DMS53 treated with DMSO at 0.1 percent for 48 hours (cell line): ENCODE measurements at regions not wholly inside any gene's neighbourhood (a gene's known extent, or its start where the extent isn't known, plus 50 kb on each side); places are given as distances from the start of the nearest gene placed in this dataset.

Experiments used
- DNase-seq: peaks from one replicate; lab custom pipeline; 2025; ENCODE audit not compliant: unreplicated experiment; lab: John Stamatoyannopoulos, UW

DNA sequence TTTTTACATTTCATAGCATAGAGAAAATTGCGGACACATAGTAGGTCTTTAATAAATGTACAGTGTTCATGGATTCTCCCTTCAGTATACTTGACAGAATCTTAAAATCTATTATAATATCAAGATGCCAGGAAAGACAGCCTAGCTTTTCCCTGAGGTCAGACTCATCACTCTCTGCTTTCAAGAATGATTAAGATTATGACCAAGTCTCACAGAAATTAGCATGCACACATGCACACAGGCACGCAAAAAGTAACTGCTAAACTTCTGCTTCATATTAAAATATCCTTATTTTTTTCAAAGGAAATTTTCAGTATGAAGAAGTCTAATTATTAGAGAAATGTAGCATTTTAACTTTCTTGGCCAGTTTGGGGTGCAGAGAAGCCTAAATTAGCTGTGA lies 493.8 kb upstream of the NECTIN3 start:
- DNase-seq: no peak

DNA sequence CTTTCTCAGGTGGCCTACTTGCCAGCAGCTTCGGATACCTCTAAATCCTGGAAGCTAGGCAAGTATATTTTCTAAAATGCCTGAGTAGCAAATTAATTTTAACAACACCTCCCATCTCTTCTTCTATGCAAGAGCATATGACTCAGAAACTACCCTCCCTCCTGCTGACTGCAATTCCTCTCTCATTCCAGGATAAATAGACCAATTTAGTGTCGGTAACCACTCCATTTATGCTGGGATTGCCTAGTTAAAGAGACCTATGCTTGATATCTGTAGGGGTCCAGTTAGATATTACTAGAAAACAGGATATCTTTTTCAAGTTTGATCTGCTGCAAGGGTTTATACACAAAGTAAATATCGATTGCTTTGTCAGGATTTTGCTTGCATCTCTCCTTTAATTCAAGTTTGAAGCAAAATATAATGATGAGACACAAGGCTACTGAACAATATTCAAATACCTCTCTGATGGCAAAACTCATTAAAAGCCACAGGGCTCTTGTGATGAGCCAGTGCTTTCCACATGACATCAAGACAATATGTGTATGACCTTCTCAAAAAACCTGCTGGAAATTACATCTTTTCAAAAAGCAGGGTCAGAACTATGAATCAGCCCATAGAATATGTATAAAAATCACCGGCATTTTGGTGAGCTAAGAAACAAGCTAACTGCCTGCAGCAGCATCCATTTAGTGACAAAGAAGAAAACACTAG lies 491.6 kb upstream of the NECTIN3 start:
- no peak for DNase-seq

GRCh38 chr3:110583373-110583935 lies 488.2 kb upstream of the NECTIN3 start:
- no peak for DNase-seq

DNA sequence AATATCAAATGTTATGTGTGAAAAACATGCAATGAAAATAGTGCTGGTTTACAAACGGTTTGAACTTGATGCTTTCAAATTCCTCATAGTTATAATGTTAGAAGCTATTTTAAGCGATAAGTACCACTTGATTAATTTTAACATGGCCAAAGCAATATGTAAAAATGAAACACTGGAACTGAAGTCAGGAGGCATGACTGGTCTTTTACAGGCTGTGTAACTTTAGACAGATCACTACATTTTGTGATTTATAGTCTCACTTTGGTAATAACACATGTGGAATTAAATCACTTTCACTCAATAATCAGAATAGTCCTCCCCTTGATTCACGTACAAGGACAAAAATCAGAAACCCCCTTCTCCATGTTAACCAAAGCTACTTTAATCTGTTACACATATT lies 482.7 kb upstream of the NECTIN3 start:
- DNase-seq: no peak

- DNase-seq: no peak
Observed at GRCh38 chr3:110589341-110589740, 482.3 kb upstream of the NECTIN3 start.

- no peak for DNase-seq
Observed at GRCh38 chr3:110593749-110594148, 477.9 kb upstream of the NECTIN3 start.

GRCh38 chr3:110598847-110599490 lies 472.6 kb upstream of the NECTIN3 start:
- DNase-seq: no peak

- no peak for DNase-seq
Observed at GRCh38 chr3:110608566-110608965, 463.1 kb upstream of the NECTIN3 start.

DNA sequence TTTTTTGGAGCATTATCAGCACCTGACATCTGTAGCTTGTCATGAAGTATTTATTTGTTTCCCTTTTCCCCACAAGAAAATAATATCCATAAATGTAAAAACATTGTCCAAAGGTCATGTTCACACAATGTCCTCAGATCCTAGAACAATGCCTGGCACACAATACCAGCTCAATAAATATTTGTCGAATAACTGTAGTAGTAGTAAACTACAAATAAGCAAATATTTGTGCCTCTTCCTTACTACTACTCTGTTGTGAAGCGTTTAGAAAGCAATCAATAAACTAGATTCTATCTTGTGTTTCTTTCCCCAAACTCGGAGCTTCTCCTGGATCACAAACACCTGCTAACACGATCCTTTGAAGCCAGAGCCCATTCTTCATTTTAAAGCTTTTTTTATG lies 459.6 kb upstream of the NECTIN3 start:
- peak; percentile 7 for DNase-seq

DNA sequence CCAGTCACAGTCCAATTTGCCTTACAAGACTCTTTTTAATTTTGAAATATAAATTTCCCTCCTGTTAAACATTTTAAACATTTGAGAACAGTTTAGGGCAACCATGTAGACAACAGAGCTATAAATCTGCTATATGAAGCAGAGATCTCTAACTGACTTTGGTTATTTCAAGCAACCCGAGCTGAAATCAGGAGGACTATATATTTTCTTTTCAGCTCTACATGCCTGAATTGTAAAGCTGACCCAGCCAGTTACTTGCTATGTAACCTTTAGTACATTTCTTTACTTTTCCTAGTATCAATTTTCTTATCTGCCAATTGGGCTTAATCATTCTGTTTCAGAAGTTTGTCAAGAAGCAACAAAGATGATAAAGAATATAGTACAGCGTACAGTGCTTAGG lies 457.4 kb upstream of the NECTIN3 start:
- no peak for DNase-seq

DNA sequence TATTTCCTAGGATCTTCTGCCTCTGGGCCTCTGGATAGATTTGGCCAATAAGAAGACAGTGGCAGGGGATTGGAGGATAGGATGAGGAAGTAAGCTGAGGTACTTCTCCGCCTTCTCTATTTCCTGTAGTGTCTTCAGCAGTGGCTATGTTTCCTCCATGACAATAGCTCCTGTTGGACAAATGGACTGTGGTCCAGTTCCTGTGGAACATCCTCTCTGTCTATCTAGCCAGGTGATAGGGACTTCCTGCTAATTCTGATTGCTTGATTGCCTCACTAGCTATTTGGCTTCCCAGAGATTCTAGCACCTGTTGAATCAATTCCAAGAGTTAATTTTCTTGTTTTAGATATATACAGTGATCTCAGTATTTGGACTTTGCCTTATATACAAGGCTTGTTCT lies 456.2 kb upstream of the NECTIN3 start:
- DNase-seq: no peak

- DNase-seq: no peak
Observed at GRCh38 chr3:110618512-110619226, 452.9 kb upstream of the NECTIN3 start.

DNA sequence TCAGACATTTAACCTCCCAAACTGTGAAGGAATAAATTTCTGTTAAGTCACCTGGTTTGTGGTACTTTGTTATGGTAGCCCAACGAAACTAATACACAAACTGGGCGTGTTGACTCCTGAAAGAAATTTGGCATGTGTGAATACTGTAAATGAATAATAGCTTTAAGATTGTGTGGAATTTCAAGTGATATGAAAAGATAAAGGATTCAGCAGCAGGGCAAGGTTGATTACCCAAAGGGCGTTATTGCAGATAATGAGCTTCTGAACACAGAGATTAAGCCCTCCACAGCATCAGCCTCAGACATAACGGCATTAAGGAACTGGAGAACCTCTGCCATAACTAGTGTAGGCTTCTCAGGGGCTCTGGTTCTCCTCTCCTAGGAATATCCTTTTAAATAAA lies 451.5 kb upstream of the NECTIN3 start:
- DNase-seq: no peak

- no peak for DNase-seq
Observed at GRCh38 chr3:110623571-110623970, 448.0 kb upstream of the NECTIN3 start.

- no peak for DNase-seq
Observed at GRCh38 chr3:110624576-110624975, 447.0 kb upstream of the NECTIN3 start.

DNA sequence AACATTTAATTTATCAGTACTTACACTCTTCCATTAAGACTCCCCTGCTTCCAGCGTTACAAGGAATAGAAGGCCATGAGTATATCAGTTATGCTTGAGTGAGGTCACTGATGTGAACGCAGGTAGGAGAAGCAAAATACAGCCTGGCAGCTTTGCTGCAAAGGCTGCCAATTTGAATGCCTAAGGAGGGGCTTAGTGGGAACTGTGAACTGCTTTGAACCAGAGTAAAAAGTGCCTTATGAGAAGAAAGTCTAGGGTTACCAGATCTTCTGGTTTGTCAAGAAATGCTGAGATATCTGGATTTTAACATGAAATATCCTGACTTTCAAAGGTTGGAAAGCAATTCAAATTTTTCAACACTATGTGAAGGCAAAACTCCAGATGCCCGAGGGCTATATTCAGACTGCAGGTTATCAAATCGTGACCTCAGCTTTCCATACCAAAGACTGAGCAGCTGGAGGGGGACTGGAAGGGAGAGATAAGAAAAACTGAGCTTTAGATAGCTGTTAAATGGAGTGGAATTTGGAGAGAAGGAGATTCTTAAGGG lies 446.3 kb upstream of the NECTIN3 start:
- DNase-seq: no peak

- DNase-seq: peak; percentile 3
Observed at GRCh38 chr3:110626652-110627111, 444.9 kb upstream of the NECTIN3 start.

- no peak for DNase-seq
Observed at GRCh38 chr3:110628650-110629301, 442.8 kb upstream of the NECTIN3 start.

- DNase-seq: no peak
Observed at GRCh38 chr3:110629917-110630316, 441.7 kb upstream of the NECTIN3 start.

DNA sequence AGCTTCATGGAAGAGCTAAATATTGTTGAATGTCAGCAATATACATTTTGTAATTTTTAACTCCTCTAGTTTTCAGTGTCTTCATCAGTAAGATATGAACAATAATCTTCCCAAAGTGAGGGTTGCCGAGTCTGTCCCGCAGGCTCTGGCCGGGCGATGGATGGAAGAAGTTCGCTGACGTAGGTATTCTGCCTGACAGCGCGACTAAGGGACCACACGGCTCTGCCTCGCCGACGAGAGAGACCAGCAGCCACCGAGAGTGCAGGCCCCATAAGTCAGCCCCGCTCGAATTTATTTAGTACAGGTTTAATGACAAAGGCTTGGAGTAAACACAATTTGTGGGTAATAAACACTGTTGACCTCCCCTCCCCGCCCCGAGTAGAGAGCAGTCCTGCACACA lies 427.4 kb upstream of the NECTIN3 start:
- DNase-seq: no peak

DNA sequence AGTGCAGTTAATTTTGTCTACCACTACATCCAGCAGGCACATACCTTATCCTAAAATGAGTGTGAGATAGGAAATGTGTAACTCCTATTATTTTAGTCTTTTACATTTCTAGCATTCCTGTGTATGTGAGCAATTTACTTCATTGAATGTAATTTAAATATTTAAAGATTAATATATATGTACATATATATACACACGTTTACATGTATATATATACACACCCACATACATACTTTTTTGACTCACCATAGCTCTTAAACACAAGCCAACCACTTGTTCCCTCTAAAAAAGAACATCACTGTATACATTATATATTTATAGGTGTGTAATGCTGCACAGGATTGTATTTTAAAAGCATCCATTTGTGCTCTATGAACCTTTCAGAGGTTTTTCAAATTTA lies 425.6 kb upstream of the NECTIN3 start:
- no peak for DNase-seq
